PC-3 (cell line): ENCODE measurements at regions not wholly inside any gene's neighbourhood (a gene's known extent, or its start where the extent isn't known, plus 50 kb on each side); places are given as distances from the start of the nearest gene placed in this dataset.

Source experiments
- EZH2phosphoT487 ChIP-seq: fragments of 300-600 bp; sonication (generic); IDR thresholded peaks from 2 replicates; pipeline ENCODE4 v1.6.1; 2018; ENCODE audit warnings: mild to moderate bottlenecking, antibody characterized with exemption, low read length, borderline replicate concordance
- TF ChIP-seq, protein P1 (sequence below): fragments of 300-600 bp; sonication (generic); conservative IDR thresholded peaks from 2 replicates; pipeline ENCODE4 v1.5.1; 2017; ENCODE audit warnings: antibody characterized with exemption, low read depth, mild to moderate bottlenecking, low read length

GRCh38 chr20:54711071-54711470 is 235.7 kb downstream of the DOK5 start:
- TF ChIP-seq, protein P1, sequence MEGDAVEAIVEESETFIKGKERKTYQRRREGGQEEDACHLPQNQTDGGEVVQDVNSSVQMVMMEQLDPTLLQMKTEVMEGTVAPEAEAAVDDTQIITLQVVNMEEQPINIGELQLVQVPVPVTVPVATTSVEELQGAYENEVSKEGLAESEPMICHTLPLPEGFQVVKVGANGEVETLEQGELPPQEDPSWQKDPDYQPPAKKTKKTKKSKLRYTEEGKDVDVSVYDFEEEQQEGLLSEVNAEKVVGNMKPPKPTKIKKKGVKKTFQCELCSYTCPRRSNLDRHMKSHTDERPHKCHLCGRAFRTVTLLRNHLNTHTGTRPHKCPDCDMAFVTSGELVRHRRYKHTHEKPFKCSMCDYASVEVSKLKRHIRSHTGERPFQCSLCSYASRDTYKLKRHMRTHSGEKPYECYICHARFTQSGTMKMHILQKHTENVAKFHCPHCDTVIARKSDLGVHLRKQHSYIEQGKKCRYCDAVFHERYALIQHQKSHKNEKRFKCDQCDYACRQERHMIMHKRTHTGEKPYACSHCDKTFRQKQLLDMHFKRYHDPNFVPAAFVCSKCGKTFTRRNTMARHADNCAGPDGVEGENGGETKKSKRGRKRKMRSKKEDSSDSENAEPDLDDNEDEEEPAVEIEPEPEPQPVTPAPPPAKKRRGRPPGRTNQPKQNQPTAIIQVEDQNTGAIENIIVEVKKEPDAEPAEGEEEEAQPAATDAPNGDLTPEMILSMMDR = no peak
- TF ChIP-seq EZH2phosphoT487 = no peak
